ENCODE measurements at regions not wholly inside any gene's neighbourhood (a gene's known extent, or its start where the extent isn't known, plus 50 kb on each side); places are given as distances from the start of the nearest gene placed in this dataset.
A peak's percentile ranks its signal among the peaks of the same experiment; 100 is the strongest.

DNA sequence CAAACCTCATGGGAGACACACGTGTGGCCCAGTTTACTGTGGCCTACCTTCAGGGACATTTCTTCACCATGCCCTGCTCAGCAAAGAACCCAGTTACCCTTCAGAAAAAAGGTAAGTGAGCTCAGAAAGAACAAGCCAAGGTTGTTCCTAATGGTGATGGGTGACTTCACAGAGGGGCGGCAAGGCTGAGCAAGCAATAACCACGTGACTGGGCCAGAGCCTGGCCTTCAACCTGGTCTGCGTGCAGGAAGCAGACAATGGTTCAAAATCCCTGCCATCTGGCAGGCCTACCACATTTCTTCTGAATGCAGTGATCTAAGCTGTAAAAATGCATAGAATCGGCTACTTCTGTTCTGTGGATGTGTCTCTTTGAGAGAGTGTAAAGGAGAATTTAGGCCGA, 115.5 kb upstream of the CST7 start:
- no peak for FAIRE-seq
- no peak for TF ChIP-seq SPI1 (IDR thresholded peaks at IDR 0.05; ENCODE audit: low read depth, low read length)
- TF ChIP-seq PAX5 (IDR thresholded peaks at IDR 0.05; ENCODE audit: insufficient read depth, low read length, severe bottlenecking): no peak
- no peak for TF ChIP-seq POLR2A (IDR thresholded peaks at IDR 0.05; ENCODE audit: low read depth, low read length)
- no peak for TF ChIP-seq TAF1 (IDR thresholded peaks at IDR 0.05; ENCODE audit: low read depth, low read length)
- TF ChIP-seq POU2F2 (IDR thresholded peaks at IDR 0.05; ENCODE audit: low read depth, low read length): no peak
- TF ChIP-seq POLR2AphosphoS5 (IDR thresholded peaks at IDR 0.05; ENCODE audit: low read depth, low read length): no peak
- DNase-seq (ENCODE audit: insufficient read length, low spot score): no peak

DNA sequence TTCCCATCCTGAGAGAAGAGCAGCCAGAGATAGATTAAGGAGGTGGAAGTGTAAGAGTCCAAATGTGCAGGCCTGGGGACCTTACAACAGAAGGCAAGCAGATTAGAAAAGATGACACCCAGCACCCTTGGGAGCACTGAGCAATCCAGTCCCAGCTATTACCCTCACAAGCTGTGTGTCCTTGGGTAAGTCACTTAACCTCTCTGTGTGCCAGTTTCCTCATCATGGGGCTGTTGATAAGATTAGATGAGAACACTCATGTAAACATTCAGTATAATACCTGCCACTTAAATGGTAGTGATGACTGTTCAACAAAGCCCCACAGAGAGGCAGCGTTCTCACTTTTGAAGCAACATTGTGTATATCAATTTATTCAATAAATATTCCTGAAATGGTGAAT, 114.8 kb upstream of the CST7 start:
- DNase-seq (ENCODE audit: insufficient read length, low spot score) (no peak), FAIRE-seq (no peak)
- TF ChIP-seq SPI1 (IDR thresholded peaks at IDR 0.05; ENCODE audit: low read depth, low read length): no peak
- TF ChIP-seq POLR2A (IDR thresholded peaks at IDR 0.05; ENCODE audit: low read depth, low read length): no peak
- no peak for TF ChIP-seq POLR2AphosphoS5 (IDR thresholded peaks at IDR 0.05; ENCODE audit: low read depth, low read length)
- TF ChIP-seq PAX5 (IDR thresholded peaks at IDR 0.05; ENCODE audit: insufficient read depth, low read length, severe bottlenecking): no peak
- no peak for TF ChIP-seq TAF1 (IDR thresholded peaks at IDR 0.05; ENCODE audit: low read depth, low read length)
- TF ChIP-seq POU2F2 (IDR thresholded peaks at IDR 0.05; ENCODE audit: low read depth, low read length): no peak

DNA sequence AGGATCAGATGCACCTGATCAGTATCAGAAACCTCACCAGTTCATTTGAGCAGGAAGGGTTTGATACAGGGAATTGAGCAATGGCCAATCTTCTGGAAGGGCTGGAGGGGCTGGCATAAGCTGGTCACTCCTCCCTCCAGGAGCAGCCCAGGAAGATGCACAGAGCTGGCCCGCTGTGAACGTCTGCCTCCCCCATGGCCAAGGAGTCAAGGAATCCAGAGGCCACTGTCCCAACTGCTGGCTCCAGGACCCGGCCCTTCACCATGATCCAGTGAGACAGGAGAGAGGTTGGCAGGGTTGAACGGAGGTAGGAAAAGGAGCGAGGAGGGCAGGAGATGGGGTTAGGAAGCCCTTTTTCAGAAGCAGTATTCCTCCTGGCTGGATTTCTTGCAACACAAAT, 113.9 kb upstream of the CST7 start:
- DNase-seq (ENCODE audit: insufficient read length, low spot score): no peak
- no peak for FAIRE-seq
- TF ChIP-seq SPI1 (IDR thresholded peaks at IDR 0.05; ENCODE audit: low read depth, low read length): no peak
- no peak for TF ChIP-seq POLR2A (IDR thresholded peaks at IDR 0.05; ENCODE audit: low read depth, low read length)
- TF ChIP-seq PAX5 (IDR thresholded peaks at IDR 0.05; ENCODE audit: insufficient read depth, low read length, severe bottlenecking): no peak
- no peak for TF ChIP-seq TAF1 (IDR thresholded peaks at IDR 0.05; ENCODE audit: low read depth, low read length)
- no peak for TF ChIP-seq POLR2AphosphoS5 (IDR thresholded peaks at IDR 0.05; ENCODE audit: low read depth, low read length)
- no peak for TF ChIP-seq POU2F2 (IDR thresholded peaks at IDR 0.05; ENCODE audit: low read depth, low read length)

- no peak for TF ChIP-seq POU2F2 (IDR thresholded peaks at IDR 0.05; ENCODE audit: low read depth, low read length)
- no peak for TF ChIP-seq POLR2A (IDR thresholded peaks at IDR 0.05; ENCODE audit: low read depth, low read length)
- no peak for TF ChIP-seq PAX5 (IDR thresholded peaks at IDR 0.05; ENCODE audit: insufficient read depth, low read length, severe bottlenecking)
- TF ChIP-seq SPI1 (IDR thresholded peaks at IDR 0.05; ENCODE audit: low read depth, low read length): no peak
- no peak for TF ChIP-seq POLR2AphosphoS5 (IDR thresholded peaks at IDR 0.05; ENCODE audit: low read depth, low read length)
- no peak for TF ChIP-seq TAF1 (IDR thresholded peaks at IDR 0.05; ENCODE audit: low read depth, low read length)
- DNase-seq (ENCODE audit: insufficient read length, low spot score) (no peak), FAIRE-seq (peak; percentile 91)
These were observed 113.0 kb upstream of the CST7 start for GRCh38 chr20:24836041-24836533.

- no peak for TF ChIP-seq POU2F2 (IDR thresholded peaks at IDR 0.05; ENCODE audit: low read depth, low read length)
- TF ChIP-seq POLR2AphosphoS5 (IDR thresholded peaks at IDR 0.05; ENCODE audit: low read depth, low read length): no peak
- no peak for TF ChIP-seq POLR2A (IDR thresholded peaks at IDR 0.05; ENCODE audit: low read depth, low read length)
- TF ChIP-seq TAF1 (IDR thresholded peaks at IDR 0.05; ENCODE audit: low read depth, low read length): no peak
- no peak for TF ChIP-seq SPI1 (IDR thresholded peaks at IDR 0.05; ENCODE audit: low read depth, low read length)
- TF ChIP-seq PAX5 (IDR thresholded peaks at IDR 0.05; ENCODE audit: insufficient read depth, low read length, severe bottlenecking): no peak
- DNase-seq (ENCODE audit: insufficient read length, low spot score) (no peak), FAIRE-seq (no peak)
These were observed 112.3 kb upstream of the CST7 start for GRCh38 chr20:24836661-24837299.

DNA sequence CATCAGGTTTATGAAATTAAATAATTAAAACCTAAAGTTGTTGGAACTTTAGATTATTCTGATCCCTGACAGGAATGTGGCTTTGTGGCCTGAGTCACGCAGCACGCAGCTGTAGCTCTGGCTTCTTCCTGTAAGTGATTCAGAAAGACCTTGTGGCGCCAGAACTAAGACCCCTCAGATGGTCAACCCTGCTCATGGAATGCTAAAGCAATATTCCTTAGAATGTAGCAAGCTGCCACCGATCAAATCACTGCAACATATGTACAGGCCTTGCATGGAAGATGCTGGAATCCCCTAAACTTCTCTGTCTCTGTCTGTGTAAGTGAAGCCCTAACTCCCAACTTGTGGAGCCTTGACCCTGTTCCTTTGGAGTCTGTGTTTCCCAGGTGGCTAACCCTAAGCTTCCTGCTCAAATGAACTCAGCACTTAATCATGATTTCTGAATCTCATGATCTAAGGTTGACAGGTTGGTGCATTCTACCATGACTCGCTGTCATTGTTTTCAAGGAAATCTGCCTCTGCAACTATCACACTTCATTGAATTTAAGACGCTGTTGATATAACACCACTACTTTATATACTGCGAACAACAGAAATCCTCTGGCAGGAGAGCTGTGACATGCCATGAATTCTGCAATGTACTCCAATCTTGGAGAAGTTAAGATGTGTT, 111.2 kb upstream of the CST7 start:
- DNase-seq (ENCODE audit: insufficient read length, low spot score) (no peak), FAIRE-seq (no peak)
- TF ChIP-seq POLR2A (IDR thresholded peaks at IDR 0.05; ENCODE audit: low read depth, low read length) (no peak), TAF1 (IDR thresholded peaks at IDR 0.05; ENCODE audit: low read depth, low read length) (no peak), POU2F2 (IDR thresholded peaks at IDR 0.05; ENCODE audit: low read depth, low read length) (no peak), SPI1 (IDR thresholded peaks at IDR 0.05; ENCODE audit: low read depth, low read length) (no peak), POLR2AphosphoS5 (IDR thresholded peaks at IDR 0.05; ENCODE audit: low read depth, low read length) (no peak), PAX5 (IDR thresholded peaks at IDR 0.05; ENCODE audit: insufficient read depth, low read length, severe bottlenecking) (no peak)

GRCh38 chr20:24838546-24839535, 110.2 kb upstream of the CST7 start:
- TF ChIP-seq SPI1 (IDR thresholded peaks at IDR 0.05; ENCODE audit: low read depth, low read length) (peak; percentile 38; the same call in 1 of the 2 replicates), POU2F2 (IDR thresholded peaks at IDR 0.05; ENCODE audit: low read depth, low read length) (no peak)
- peak; percentile 39 for DNase-seq (ENCODE audit: insufficient read length, low spot score)
- peak; percentile 56 for FAIRE-seq

- FAIRE-seq (peak; percentile 28), DNase-seq (ENCODE audit: insufficient read length, low spot score) (no peak)
- TF ChIP-seq TAF1 (IDR thresholded peaks at IDR 0.05; ENCODE audit: low read depth, low read length) (no peak), POLR2A (IDR thresholded peaks at IDR 0.05; ENCODE audit: low read depth, low read length) (no peak), POLR2AphosphoS5 (IDR thresholded peaks at IDR 0.05; ENCODE audit: low read depth, low read length) (no peak), SPI1 (IDR thresholded peaks at IDR 0.05; ENCODE audit: low read depth, low read length) (no peak), POU2F2 (IDR thresholded peaks at IDR 0.05; ENCODE audit: low read depth, low read length) (no peak), PAX5 (IDR thresholded peaks at IDR 0.05; ENCODE audit: insufficient read depth, low read length, severe bottlenecking) (no peak)
These were observed 108.9 kb upstream of the CST7 start for GRCh38 chr20:24840121-24840713.

Data from GM12891 (cell line).